Activated T-cell treated with anti-CD3 and anti-CD28 coated beads, Interleukin-2, amount 50 U/mL, for 4 hours (primary cell): ENCODE measurements at regions not wholly inside any gene's neighbourhood (a gene's known extent, or its start where the extent isn't known, plus 50 kb on each side); places are given as distances from the start of the nearest gene placed in this dataset.

Source experiments
- ATAC-seq, 2 donors: fragments of 200-7000 bp; cut with Tn5 transposase; one replicate each; pipeline ENCODE4 v1.10.0; 2021
- DNase-seq: peaks from one replicate; pipeline ENCODE4 v3.0.0-alpha.2; 2020
- H3K27me3 Mint-ChIP-seq: one replicate; pipeline ENCODE4 v1.8.0; 2021; ENCODE audit warnings: low read depth, mixed read lengths
- H3K36me3 Mint-ChIP-seq: one replicate; pipeline ENCODE4 v1.8.0; 2022; ENCODE audit warnings: mixed read lengths; ENCODE audit not compliant: insufficient read depth
- H3K4me1 Mint-ChIP-seq: one replicate; pipeline ENCODE4 v1.8.0; 2021; ENCODE audit warnings: low read depth, mixed read lengths
- H3K4me3 Mint-ChIP-seq: one replicate; pipeline ENCODE4 v1.8.0; 2021; ENCODE audit warnings: mild to moderate bottlenecking, moderate library complexity, mixed read lengths
- H3K9me3 Mint-ChIP-seq: one replicate; pipeline ENCODE4 v1.8.0; 2021; ENCODE audit warnings: mixed read lengths

- Mint-ChIP-seq H3K4me1 (no peaks in the 10 kb centered on the region), H3K27me3 (peaks cover 2% of the 10 kb centered on the region), H3K9me3 (peaks cover 9% of the 10 kb centered on the region), H3K4me3 (no peak overlapping the region), H3K36me3 (no peaks in the 10 kb centered on the region)
- DNase-seq, result no peak
- no peak for ATAC-seq
Observed at GRCh38 chr2:204272089-204272488, 273.2 kb upstream of the PARD3B start.

DNA sequence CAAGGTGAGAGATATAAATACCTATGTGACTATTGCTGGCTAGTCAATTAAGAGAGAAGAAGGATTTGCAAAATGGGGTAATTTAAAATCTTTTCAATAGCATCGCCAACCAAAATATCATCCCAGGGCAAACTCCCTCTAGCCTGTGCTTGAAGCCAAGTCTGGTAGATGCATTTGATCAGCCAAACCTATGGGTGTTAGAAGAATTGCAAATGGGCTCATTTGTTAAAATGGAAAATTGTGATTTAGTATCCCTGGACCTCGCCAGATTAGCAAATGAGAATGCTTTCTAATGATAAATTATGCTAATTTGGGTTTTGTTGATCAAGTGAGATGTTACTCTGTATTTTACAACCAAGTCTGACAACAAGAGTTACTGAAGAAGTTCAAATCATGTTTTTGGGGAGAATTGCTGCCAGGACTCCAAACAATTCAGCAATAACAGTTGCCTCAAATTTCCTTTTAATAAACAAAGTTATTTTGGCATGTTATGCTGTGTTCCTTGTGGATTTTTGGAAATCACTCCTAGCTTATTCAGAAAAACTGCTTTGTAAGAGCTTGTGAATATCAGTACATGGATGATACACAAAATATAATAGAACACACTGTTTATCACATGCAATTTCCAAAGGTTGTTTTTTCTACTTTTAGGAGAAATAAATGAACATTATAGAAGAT, 272.5 kb upstream of the PARD3B start:
- DNase-seq (no peak), ATAC-seq (no peak)
- H3K27me3 Mint-ChIP-seq, result peaks cover 1% of the 10 kb centered on the region
- no peak overlapping the region for H3K4me3 Mint-ChIP-seq
- H3K9me3 Mint-ChIP-seq, result peaks cover 9% of the 10 kb centered on the region
- no peaks in the 10 kb centered on the region for H3K4me1 Mint-ChIP-seq
- no peaks in the 10 kb centered on the region for H3K36me3 Mint-ChIP-seq

DNA sequence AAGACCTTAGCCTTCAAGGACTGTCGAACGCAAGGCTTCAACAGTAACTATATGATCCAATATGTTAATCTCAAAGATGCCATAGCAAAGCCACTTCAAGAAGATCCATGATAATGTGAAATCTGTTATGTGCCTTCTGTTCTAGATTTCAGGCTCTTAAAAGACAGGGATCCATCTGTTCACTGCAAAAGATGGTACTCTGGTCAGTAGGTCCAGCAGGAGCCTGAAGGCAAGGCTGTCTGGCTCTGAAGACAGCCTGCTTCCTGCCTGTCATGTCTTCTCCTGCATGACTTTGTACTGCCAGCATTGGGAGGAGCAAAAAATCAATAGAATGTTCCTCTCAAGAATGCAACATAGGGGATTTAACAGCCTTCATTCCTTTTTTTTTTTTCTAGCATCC, 270.8 kb upstream of the PARD3B start:
- no peak for ATAC-seq

GRCh38 chr2:204274991-204275390, 270.3 kb upstream of the PARD3B start:
- Mint-ChIP-seq H3K9me3 (peaks cover 9% of the 10 kb centered on the region), H3K36me3 (no peaks in the 10 kb centered on the region), H3K4me1 (no peaks in the 10 kb centered on the region), H3K27me3 (peaks cover 9% of the 10 kb centered on the region), H3K4me3 (no peak overlapping the region)
- DNase-seq, result no peak
- ATAC-seq, result no peak

More for the DNA sequence above, 270.8 kb upstream of the PARD3B start:
- H3K36me3 Mint-ChIP-seq, result no peaks in the 10 kb centered on the region
- no peak for DNase-seq
- H3K9me3 Mint-ChIP-seq, result peaks cover 9% of the 10 kb centered on the region
- peaks cover 5% of the 10 kb centered on the region for H3K27me3 Mint-ChIP-seq
- H3K4me3 Mint-ChIP-seq, result no peak overlapping the region
- no peaks in the 10 kb centered on the region for H3K4me1 Mint-ChIP-seq

GRCh38 chr2:204277226-204277625, 268.0 kb upstream of the PARD3B start:
- Mint-ChIP-seq H3K4me3 (no peak overlapping the region), H3K4me1 (no peaks in the 10 kb centered on the region), H3K36me3 (no peaks in the 10 kb centered on the region), H3K9me3 (no peaks in the 10 kb centered on the region), H3K27me3 (peaks cover 11% of the 10 kb centered on the region)
- DNase-seq, result no peak
- ATAC-seq, result no peak

DNA sequence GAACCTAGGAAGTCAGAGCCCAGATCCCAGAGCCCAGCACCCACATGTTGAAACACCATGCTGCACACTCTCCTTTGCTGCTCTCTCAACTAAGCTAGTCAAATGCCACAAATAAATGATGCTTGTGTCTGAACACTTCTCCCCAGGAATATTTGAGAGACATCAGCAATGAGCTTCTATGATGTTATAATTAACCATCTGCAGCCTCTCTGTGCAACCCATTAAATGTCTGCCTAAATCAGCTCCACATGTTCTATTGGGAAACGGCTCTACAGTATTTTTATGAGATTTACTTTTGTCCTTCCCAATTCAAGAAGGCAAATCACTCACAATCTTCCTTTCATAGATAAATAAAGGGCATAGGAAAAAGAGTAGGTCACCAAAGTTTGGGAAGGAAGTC, 266.8 kb upstream of the PARD3B start:
- Mint-ChIP-seq H3K27me3 (peaks cover 14% of the 10 kb centered on the region), H3K4me3 (no peak overlapping the region), H3K9me3 (no peaks in the 10 kb centered on the region), H3K4me1 (no peaks in the 10 kb centered on the region), H3K36me3 (no peaks in the 10 kb centered on the region)
- ATAC-seq (no peak), DNase-seq (no peak)

- no peaks in the 10 kb centered on the region for H3K9me3 Mint-ChIP-seq
- H3K4me3 Mint-ChIP-seq, result no peak overlapping the region
- ATAC-seq, result no peak
- H3K27me3 Mint-ChIP-seq, result peaks cover 19% of the 10 kb centered on the region
- H3K36me3 Mint-ChIP-seq, result no peaks in the 10 kb centered on the region
- DNase-seq, result no peak
- H3K4me1 Mint-ChIP-seq, result no peaks in the 10 kb centered on the region
Observed at GRCh38 chr2:204279819-204280218, 265.5 kb upstream of the PARD3B start.

GRCh38 chr2:204280262-204280668, 265.0 kb upstream of the PARD3B start:
- H3K27me3 Mint-ChIP-seq, result peaks cover 19% of the 10 kb centered on the region
- no peaks in the 10 kb centered on the region for H3K36me3 Mint-ChIP-seq
- no peaks in the 10 kb centered on the region for H3K4me1 Mint-ChIP-seq
- no peak overlapping the region for H3K4me3 Mint-ChIP-seq
- no peak for ATAC-seq
- no peaks in the 10 kb centered on the region for H3K9me3 Mint-ChIP-seq
- DNase-seq, result no peak

GRCh38 chr2:204282081-204282480, 263.2 kb upstream of the PARD3B start:
- Mint-ChIP-seq H3K4me1 (no peaks in the 10 kb centered on the region), H3K36me3 (no peaks in the 10 kb centered on the region), H3K4me3 (no peak overlapping the region), H3K9me3 (no peaks in the 10 kb centered on the region), H3K27me3 (peaks cover 20% of the 10 kb centered on the region)
- DNase-seq (no peak), ATAC-seq (no peak)

DNA sequence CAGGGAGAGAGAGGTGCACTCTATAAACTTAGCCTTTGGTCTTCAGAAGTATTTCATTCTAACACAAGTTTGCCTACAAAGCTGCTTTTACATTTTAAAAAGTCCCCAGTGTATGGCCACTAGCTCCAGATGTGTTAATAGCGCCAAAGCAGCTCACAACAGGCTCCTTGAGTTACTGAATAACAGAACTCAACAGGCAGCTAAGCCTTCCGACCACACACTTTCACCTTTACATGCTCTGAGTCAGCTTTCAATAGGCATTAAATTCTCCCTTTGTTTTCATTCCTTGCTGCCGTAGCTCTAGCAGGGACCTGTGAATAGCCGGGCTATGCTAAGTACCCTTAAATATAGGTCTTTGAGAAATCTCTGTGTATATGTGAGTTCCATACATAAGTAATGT, 262.8 kb upstream of the PARD3B start:
- DNase-seq (no peak), ATAC-seq (no peak)
- Mint-ChIP-seq H3K4me1 (no peaks in the 10 kb centered on the region), H3K27me3 (peaks cover 24% of the 10 kb centered on the region), H3K4me3 (no peak overlapping the region), H3K9me3 (no peaks in the 10 kb centered on the region), H3K36me3 (no peaks in the 10 kb centered on the region)

DNA sequence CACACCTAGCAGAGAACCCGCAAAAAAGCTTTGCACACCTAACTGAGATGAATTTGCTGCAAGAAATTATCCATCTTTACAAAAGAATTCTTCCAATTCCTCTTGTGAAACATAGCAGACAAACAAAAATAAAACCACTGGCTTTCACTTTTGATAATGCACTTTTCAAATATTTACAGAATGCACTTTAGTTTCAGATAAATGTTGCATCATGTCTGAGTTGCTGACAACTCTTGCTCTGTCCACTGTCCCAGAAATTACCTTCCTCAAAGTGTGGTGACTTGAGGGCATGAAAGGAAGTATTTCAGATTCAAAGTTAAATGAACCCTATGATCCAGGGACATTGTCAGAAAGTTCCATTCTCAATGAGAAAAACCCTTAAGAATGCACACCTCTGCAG, 256.2 kb upstream of the PARD3B start:
- Mint-ChIP-seq H3K4me3 (no peak overlapping the region), H3K4me1 (no peaks in the 10 kb centered on the region), H3K9me3 (no peaks in the 10 kb centered on the region), H3K27me3 (peaks cover 21% of the 10 kb centered on the region), H3K36me3 (no peaks in the 10 kb centered on the region)
- DNase-seq (no peak), ATAC-seq (no peak)

GRCh38 chr2:204292439-204292838, 252.8 kb upstream of the PARD3B start:
- no peak for DNase-seq
- H3K36me3 Mint-ChIP-seq, result no peaks in the 10 kb centered on the region
- no peak overlapping the region for H3K4me3 Mint-ChIP-seq
- ATAC-seq, result no peak
- peaks cover 25% of the 10 kb centered on the region for H3K27me3 Mint-ChIP-seq
- H3K4me1 Mint-ChIP-seq, result no peaks in the 10 kb centered on the region
- no peaks in the 10 kb centered on the region for H3K9me3 Mint-ChIP-seq

DNA sequence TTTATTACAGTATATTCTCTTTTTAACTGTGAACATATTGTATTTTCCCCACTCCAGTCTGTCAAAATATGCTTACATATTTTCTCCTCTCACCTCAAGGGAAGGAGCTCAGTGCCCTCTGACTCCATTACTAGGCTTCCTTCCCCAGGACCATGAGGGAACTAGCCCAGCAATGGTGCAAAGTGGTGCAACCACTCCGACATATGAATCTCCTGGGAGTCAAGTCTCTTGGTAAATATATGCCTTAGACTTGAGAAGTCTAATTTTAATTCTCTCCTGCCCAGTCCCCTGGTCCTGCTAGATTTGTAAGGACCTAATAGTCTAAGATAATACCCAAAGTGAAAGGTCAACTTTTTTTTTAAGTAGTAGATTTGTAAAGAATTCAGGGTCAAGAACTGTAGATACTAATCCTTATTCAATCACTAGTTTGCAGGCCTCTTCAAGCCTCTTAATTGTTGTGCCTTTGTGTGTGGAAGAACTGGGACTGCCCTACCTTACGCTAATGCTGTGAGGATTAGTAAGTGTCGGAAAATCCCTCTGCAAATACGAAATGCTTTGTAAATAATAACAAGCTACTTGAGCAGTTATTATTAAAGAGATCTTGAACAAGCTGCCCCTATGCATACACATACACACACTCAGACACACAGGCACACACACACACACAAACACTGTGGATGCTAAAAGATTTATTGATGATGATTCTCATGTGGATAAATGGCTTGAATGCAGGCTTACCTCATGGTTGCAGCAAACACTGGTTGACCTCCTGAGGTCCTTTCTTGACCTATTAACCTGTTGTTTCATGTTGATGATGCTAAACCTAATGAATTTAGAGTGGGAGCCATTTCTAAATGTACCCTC, 251.2 kb upstream of the PARD3B start:
- no peak overlapping the region for H3K4me3 Mint-ChIP-seq
- no peak for DNase-seq
- no peak for ATAC-seq
- no peaks in the 10 kb centered on the region for H3K9me3 Mint-ChIP-seq
- H3K36me3 Mint-ChIP-seq, result no peaks in the 10 kb centered on the region
- H3K27me3 Mint-ChIP-seq, result peaks cover 26% of the 10 kb centered on the region
- H3K4me1 Mint-ChIP-seq, result no peaks in the 10 kb centered on the region

DNA sequence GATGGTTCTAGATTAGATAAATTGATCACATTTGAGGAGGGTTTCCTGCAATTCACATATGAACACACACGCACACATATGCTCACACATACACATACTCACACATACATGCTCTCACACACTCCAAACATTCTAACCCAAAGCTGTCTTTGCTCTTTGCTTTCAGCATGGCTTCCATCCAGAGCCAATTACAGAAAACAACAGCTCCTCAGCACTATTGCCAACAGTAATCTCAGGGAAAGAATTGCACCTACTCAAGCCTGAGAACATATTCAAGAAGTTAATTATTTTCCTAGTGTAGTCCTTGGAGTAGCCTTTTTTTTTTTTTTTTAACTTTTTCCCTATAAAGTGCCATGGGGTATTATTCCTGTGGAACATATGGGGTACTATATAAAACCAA, 246.9 kb upstream of the PARD3B start:
- H3K4me1 Mint-ChIP-seq, result no peaks in the 10 kb centered on the region
- peaks cover 15% of the 10 kb centered on the region for H3K27me3 Mint-ChIP-seq
- ATAC-seq (no peak), DNase-seq (no peak)
- H3K9me3 Mint-ChIP-seq, result no peaks in the 10 kb centered on the region
- H3K4me3 Mint-ChIP-seq, result no peak overlapping the region
- H3K36me3 Mint-ChIP-seq, result no peaks in the 10 kb centered on the region

DNA sequence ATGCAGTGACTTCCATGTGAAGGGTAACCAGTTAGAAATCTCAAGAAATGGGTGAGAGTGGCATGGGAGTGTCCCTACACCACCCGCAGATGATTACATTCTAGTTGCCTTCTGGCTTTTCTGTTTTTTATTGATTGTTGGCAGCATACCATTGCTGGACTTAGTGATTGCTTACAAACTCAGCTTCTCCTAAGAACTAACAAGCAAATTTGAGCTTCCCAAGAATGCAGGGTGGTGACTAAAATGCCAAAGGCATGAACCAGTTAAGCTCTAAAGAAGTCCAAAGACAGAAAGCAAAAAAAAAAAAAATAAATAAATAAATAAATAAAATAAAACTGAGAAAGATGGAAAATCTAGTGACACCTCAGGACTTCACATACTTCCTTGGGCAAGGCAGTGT, 245.5 kb upstream of the PARD3B start:
- no peak for ATAC-seq
- Mint-ChIP-seq H3K9me3 (no peaks in the 10 kb centered on the region), H3K27me3 (peaks cover 12% of the 10 kb centered on the region), H3K4me3 (no peak overlapping the region), H3K36me3 (no peaks in the 10 kb centered on the region), H3K4me1 (no peaks in the 10 kb centered on the region)
- no peak for DNase-seq
